Activated CD4-positive, alpha-beta T cell treated with anti-CD3 and anti-CD28 coated beads for 4 hours (primary cell): ENCODE measurements at regions not wholly inside any gene's neighbourhood (a gene's known extent, or its start where the extent isn't known, plus 50 kb on each side); places are given as distances from the start of the nearest gene placed in this dataset.
"Not testable (repeated sequence)": the region's sequence is repeated elsewhere in the genome, so short reads cannot be mapped to it uniquely, and the experiment has no call there.

ENCODE experiments used
- DNase-seq, 2 donors: peaks; one replicate each; pipeline ENCODE4 v3.0.0-alpha.2; 2020

- no peak for DNase-seq
These were observed 559.0 kb upstream of the NRP1 start for GRCh38 chr10:33893506-33893905.

DNA sequence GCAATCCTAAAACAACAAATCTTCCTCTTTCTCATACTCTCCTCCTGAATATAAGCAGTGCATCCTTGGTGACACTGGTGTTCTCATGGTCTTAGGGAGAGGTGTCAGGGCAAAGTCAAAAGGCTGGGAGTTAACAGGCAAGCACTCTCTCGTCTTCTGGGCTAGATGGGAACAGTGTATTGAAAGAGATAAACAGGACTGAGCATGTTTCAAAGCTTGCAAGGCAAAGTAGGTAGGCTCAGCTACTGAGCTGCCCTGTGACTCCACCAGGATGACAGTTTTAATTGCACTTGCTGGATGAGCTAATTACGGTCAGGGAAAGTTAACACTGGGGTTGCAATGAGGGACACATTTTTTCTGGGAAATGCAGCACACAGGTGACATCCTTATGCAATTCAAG lies 554.9 kb upstream of the NRP1 start:
- DNase-seq, result no peak

DNA sequence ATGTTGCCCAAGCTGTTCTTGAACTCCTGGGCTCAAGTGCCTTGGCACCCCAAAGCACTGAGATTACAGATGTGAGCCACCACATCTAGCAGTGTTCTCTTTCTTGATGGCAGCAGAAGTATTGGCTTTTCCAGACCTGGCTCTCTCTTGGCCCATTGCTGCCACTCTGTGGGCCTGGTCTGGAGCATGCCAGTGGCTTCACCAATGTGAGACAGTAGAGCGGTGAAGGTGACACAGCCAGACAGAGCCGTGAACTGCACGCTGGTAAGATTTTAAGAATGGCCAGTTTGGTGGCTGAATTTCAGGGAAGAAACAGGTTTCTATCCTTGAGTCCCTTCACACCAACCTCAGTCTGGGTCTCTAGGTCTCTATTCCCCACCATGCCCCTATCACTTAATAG lies 552.7 kb upstream of the NRP1 start:
- DNase-seq, result no peak

- DNase-seq, result no peak
These were observed 551.8 kb upstream of the NRP1 start for GRCh38 chr10:33886299-33886698.

- no peak for DNase-seq
These were observed 550.1 kb upstream of the NRP1 start for GRCh38 chr10:33884604-33885003.

- DNase-seq, result no peak
These were observed 549.4 kb upstream of the NRP1 start for GRCh38 chr10:33883881-33884280.

DNA sequence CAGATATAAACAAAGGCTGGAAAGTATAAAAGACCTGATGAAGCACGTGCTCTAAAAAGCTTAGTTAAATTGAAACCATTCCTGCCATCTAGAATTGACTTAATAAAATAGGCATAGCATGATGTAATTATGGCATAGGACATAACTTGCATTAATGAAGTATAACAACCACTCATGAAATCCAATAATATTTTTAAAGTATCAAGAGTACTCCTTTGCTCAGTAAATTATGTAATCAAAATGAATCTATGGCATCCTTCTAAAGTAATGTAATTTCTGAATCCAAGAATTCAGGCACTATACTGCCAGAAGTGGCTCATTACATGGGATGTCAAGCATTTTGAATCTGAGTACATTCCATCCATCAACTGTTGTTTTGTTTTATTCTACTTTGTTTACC lies 548.5 kb upstream of the NRP1 start:
- DNase-seq, result no peak

DNA sequence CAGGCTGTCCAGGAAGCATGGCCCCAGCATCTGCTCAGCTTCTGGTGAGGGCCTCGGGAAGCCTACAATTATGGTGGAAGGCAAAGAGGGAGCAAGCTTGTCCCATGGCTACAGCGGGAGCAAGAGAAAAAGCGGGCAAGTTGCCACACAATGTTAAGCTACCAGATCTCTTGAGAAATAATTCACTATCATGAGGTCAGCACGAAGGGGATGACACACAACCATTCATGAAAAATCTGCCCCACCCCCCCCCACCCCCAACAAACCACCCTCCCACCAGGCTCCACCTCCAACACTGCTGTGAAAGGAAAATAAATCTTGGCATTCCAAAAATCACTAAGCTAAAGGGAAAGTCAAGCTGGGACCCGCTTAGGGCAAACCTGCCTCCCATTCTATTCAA lies 545.8 kb upstream of the NRP1 start:
- no peak for DNase-seq

GRCh38 chr10:33878238-33878786 lies 543.8 kb upstream of the NRP1 start:
- DNase-seq, result no peak

DNA sequence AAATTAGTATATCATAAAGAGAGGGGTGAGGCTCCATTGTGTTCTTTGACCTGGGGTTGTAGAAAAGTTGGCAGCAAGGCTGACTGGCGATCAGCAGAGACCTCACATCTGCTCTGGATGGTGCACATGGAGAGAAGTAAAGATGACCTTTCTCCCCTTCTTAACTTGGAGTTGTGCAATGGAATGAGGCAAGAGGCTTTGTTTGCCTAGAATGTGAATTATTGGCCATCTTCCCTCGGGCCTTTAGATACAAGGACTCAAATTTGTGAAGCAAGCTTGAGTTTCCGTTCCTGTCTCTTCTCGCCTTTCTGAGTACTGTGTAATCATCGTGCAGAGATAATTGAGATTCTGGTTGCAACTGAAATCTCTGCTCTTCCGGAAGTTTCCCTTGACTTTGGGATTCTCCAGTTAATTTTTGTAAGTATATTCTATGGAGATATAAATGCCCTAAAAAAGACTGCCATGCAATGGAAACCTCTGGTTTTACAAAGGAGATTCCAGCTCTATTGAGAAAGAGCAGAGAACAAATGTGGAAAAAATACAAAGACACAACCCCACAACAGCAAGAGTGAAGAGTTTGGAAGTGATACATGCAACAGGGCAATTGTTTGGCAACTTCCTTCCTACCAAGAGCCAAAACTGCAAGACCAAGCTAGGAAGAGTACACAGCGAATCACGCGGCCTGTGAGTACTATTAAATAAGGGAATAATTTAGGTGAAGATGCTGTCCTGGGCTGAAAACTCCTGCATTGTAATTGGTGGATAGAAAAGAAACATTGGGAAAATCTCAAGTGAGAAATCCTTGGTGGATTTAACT lies 542.3 kb upstream of the NRP1 start:
- DNase-seq, result no peak

DNA sequence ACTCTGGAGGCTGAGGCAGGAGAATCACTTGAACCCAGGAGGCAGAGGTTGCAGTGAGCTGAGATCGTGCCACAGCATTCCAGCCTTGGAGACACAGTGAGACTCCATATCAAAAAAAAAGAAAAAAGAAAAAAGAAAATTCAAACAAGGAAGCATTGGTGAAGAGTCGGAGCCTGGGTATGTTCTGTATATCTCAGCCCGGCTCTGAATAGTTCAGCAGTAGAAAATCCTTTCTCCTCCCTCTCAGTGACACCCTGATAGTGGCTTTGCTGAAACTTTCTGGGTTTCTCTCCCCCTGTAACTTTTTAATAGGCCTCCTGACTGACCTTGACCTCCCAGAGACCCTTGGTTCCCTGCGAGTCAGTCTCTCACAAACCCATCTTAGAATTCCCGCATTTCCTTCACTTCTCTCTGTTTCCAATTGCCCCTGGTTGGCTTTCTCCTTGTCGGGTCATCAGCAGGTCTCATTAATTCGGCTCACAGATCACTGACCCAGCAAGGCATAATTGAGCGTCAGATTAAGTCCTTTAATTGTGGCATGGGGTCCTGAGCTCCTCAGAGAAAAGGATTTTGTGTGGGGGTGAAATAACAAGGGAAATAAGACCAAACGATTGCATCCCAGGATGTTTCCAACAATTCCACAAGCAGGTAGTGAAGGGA lies 541.6 kb upstream of the NRP1 start:
- DNase-seq, result no peak

- DNase-seq, result no peak
These were observed 536.8 kb upstream of the NRP1 start for GRCh38 chr10:33871061-33871956.

- no peak for DNase-seq
These were observed 535.0 kb upstream of the NRP1 start for GRCh38 chr10:33869481-33869880.

DNA sequence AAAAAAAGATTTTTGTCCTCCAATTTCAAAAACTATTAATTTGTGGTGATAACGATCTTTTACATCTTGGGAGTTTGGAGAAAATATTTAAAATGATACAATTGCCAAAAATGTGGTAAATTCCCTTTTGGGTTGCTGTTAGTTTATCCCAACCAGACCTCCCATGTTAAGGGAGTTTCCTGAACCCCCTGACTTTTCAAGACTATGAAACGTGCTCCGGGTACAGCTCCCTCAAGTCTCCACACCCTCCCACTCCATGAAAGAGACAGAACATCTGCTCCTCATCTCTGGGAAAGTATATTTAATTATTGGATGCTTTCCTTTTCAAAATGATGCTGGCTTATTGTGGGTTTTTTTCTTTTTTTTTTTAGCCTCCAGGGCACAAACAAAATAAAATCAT lies 534.6 kb upstream of the NRP1 start:
- no peak for DNase-seq

GRCh38 chr10:33867199-33867789 lies 532.8 kb upstream of the NRP1 start:
- DNase-seq, result not testable (repeated sequence)

DNA sequence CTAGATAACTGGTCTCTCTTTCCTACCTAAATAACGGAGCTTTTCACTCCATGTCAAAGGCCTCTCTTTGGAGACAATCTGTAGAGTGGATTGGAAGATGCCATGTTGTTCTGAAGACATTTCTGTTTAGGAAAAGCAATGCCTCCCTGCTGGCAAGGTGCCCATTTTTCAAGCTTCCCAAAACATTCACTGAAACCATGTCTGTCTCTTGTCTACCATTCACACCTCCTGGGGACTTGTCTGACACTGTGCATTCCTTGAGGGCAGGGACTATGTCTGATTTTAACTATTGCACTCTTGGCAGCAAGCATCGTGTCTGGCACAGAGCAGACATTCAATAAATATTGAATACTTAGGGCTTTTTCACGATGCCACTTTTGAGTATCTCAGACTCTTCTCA lies 528.9 kb upstream of the NRP1 start:
- DNase-seq, result no peak

- no peak for DNase-seq
These were observed 528.2 kb upstream of the NRP1 start for GRCh38 chr10:33862536-33863105.

DNA sequence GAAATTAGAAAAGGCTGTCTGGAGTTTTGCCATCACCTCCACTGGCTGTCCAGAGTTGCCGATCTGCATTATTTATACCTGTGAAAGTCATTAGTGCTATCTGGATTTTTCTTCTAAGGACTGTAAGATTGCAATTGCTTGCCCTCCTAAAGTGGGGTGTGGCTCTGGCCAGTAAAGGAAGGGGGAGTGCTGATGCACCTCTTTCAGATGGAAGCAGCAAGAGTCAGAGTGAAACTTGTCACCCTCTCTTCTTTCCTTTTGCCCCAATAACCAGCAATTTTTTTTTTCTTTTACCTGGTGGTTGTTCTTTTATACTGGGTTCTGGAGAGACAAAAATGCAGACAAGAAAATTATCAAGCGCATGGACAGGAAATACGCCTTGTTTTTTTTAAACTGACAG lies 527.4 kb upstream of the NRP1 start:
- no peak for DNase-seq

DNA sequence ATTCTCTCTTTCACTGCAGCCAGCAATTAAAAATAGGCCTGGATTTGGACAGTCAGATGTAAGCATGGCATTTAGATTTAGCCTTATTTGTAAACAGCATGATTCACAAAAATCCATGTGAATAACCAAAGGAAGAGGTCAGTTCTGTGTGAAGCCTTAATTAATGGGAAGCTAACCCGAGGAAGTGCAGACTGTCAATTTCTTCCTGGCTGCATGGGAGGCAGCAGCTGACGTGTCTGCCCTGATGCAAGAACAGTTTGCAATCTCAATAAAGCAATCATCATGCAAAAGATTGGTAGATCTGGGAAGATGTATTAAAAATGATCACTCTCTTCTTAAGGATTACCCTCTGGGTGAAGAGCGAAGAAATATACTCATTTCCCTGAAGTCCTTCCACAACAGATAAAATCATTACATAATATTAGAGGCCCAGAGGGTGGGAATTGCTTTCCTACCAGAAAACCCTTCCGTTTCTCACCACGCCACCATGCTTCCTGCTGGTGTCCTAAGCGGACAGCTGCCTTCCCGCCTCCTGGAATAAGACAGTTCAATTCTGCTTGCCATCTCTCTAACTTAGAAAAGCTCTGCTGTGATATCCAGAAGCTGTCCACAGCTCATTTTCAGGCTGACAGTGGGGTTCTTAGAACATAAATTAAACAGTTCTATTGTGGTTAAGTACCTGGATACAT lies 526.7 kb upstream of the NRP1 start:
- DNase-seq, result no peak

GRCh38 chr10:33860552-33860951 lies 526.1 kb upstream of the NRP1 start:
- no peak for DNase-seq

GRCh38 chr10:33859319-33860022 lies 525.0 kb upstream of the NRP1 start:
- DNase-seq, result no peak
